ENCODE measurements at regions not wholly inside any gene's neighbourhood (a gene's known extent, or its start where the extent isn't known, plus 50 kb on each side); places are given as distances from the start of the nearest gene placed in this dataset.

- ATAC-seq: no peak
- DNase-seq (ENCODE audit: low spot score): no peak
These were observed 103.1 kb upstream of the CDH11 start for GRCh38 chr16:65224994-65225393.

DNA sequence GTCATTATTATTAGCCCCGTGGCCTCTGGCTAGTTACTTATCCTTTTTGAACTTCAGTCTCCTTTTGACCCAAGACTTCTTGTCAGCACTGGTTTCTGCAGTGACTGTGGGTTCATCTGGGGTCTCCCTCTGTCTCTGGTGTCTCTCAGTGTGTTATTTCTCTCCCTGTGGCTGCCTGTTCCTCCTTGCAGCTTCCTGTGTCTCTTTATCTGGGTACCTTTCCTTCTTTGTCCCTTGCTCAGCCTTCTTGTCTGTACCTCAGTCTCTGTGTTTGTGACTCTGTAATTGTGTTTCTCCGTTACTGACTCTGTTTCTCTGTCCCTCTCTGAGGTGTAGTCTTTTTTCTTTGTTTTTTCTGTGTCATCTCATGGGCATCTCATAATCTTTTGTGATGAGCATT, 102.6 kb upstream of the CDH11 start:
- DNase-seq (ENCODE audit: low spot score) (no peak), ATAC-seq (no peak)

GRCh38 chr16:65223335-65223734, 101.5 kb upstream of the CDH11 start:
- ATAC-seq (no peak), DNase-seq (ENCODE audit: low spot score) (no peak)

GRCh38 chr16:65222536-65222935, 100.7 kb upstream of the CDH11 start:
- DNase-seq (ENCODE audit: low spot score) (no peak), ATAC-seq (no peak)

DNA sequence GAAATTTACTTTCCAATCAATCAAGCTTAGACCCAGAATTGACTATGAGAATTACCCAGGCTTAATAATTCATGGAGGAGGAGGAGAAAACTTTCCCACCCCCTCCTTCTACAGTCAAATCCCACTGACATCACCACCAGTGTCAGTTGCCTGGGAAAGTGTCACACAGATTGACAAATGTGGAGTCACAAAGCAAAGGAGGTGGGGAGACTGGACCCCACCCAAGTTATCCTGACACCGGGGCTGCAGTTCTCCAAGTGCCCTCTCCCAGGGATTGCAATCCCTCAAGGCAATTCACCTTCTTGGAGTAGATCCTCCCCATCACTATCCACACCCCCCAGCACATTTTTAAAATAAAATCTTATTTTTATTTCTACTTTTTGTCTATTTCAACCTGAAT, 100.2 kb upstream of the CDH11 start:
- no peak for ATAC-seq
- no peak for DNase-seq (ENCODE audit: low spot score)

DNA sequence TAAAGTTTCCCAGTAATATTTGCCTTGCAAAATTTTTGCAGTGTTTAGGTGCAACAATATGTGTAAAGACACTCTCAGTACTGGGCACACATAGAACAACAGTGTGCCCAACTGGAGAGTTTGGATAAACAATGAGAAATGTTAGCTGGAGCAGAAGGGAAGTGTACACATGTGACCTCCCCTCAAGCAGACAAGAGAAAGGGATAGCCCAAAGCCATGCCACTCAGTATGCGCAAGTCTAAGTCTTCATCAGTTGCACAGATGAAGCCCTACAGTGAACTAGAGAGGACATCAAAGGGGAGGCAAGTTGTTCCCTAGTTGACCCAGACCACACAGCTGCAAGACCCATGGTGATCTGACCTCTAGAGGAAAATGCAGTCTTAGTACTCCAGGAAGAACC, 97.9 kb upstream of the CDH11 start:
- ATAC-seq (no peak), DNase-seq (ENCODE audit: low spot score) (no peak)

GRCh38 chr16:65218348-65218747, 96.5 kb upstream of the CDH11 start:
- DNase-seq (ENCODE audit: low spot score) (no peak), ATAC-seq (no peak)

- ATAC-seq (no peak), DNase-seq (ENCODE audit: low spot score) (no peak)
These were observed 92.2 kb upstream of the CDH11 start for GRCh38 chr16:65213866-65214595.

- ATAC-seq (no peak), DNase-seq (ENCODE audit: low spot score) (no peak)
These were observed 90.9 kb upstream of the CDH11 start for GRCh38 chr16:65212791-65213190.

DNA sequence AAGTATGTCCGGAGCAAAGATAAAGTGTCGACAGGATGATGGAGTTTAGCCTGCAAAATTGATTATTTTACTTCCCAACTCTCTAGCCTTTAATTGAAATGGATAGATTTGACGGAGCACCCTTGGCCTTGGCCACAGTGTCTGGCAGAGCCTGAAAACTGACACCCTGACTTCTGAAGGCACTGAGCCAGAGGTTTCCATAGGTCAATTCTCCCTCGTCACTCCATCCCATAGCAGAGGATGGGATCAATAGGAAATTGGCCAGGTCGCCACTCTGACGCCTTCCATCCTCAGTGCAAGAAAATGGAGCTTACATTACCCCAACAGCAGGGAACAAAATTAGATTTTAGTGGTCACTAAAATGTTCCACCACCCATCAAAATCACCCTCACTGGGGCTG, 90.4 kb upstream of the CDH11 start:
- ATAC-seq (no peak), DNase-seq (ENCODE audit: low spot score) (no peak)

- DNase-seq (ENCODE audit: low spot score): no peak
- ATAC-seq: no peak
These were observed 80.6 kb upstream of the CDH11 start for GRCh38 chr16:65202461-65202860.

GRCh38 chr16:65201511-65201910, 79.6 kb upstream of the CDH11 start:
- ATAC-seq (no peak), DNase-seq (ENCODE audit: low spot score) (no peak)

DNA sequence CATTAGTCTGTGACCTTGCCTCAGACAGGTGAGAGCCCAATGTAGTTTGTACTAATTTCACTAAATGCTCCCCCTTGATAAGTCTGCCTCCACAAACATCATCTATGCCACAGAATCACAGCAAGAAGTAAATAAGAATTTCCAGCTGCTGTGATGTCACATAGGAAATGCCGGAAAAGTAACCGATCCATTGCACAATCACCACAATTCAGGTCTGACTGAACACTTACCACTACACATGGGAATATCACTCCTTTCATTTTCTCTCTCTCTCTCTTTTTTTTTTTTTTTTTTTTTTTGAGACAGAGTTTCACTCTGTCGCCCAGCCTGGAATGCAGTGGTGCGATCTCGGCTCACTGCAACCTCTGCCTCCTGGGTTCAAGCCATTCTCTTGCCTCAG, 79.0 kb upstream of the CDH11 start:
- DNase-seq (ENCODE audit: low spot score): no peak
- ATAC-seq: no peak

- DNase-seq (ENCODE audit: low spot score) (no peak), ATAC-seq (no peak)
These were observed 78.4 kb upstream of the CDH11 start for GRCh38 chr16:65200156-65200773.

DNA sequence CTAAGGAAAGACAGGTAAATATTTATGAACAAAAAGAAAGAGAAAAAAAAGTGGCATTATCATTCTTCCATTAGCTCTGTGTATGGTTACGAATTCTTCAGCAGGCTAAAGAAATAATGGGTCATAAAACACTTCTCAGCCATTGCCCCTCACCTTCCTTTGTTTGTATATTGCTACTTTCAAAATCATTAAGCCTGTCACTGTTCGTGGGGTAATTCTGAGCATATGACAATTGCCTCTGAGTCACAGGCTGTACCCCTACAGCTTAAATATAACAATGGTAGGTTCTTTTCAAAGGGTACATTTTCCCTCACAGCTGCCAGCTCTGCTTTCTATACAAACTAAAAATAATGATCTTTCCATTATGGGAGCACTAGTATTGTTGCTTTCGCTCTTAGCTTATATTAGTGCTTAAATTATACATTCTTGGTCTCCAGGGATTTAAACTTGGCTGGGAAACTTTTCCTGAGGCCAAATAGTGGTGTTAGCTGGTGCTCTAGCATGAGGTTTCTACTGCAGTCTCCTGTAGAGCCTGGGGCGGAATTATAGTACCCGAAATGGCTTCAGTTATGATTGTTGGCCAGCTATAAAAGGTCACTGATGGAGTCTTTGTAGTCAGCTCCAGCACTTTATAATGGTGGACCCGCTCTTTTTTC, 74.7 kb upstream of the CDH11 start:
- ATAC-seq: no peak
- no peak for DNase-seq (ENCODE audit: low spot score)

GRCh38 chr16:65195998-65196397, 74.1 kb upstream of the CDH11 start:
- DNase-seq (ENCODE audit: low spot score) (no peak), ATAC-seq (no peak)

DNA sequence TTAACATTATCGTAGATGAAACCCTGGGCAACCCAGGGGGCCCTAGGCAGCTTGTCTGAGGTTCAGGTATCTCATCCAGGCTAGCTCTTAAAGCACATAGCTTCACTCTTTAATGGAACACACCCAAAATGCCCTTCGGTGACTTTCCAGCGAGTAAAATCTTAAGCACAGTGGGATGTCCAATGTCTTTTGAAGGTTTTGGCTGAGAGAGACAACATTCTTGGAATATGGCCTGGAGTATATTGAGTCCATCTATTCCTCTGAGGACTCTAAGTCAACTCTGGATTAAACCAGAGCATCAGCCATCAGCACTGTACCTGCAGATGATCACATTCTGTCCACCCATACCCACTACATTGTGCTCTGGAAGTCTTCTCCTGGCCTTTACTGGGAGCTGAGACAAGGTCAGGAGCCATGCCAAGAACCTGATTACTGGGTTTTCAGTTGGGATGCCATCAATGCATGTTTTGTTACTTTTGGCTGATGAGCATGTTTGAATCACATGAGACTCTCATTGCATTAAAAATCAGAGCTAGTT, 63.4 kb upstream of the CDH11 start:
- no peak for DNase-seq (ENCODE audit: low spot score)
- no peak for ATAC-seq

DNA sequence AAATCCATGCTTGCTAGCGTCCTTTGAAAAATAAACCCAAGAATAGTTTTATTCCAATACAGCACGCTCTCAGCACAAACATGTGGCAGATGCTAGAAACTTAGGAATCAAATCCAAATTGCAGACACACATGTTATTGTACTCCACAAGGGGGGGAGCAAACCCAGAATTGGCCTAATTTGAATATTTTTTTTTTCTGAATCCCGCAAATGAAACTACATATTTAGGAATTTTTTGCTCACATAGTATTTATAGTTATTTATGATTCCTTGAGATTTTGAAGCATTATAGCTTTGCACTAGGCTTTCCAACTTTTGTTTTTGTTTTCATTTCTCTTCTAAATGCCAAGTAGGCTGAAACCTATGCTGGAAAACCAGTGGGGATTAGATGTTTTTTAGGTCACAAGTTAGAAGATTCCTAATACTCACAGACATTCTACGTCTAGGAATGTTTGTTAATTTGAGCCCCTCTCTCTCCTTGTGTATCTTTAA, 59.3 kb upstream of the CDH11 start:
- DNase-seq (ENCODE audit: low spot score) (no peak), ATAC-seq (no peak)

- DNase-seq (ENCODE audit: low spot score): no peak
- ATAC-seq: no peak
These were observed 56.3 kb upstream of the CDH11 start for GRCh38 chr16:65178151-65178550.

DNA sequence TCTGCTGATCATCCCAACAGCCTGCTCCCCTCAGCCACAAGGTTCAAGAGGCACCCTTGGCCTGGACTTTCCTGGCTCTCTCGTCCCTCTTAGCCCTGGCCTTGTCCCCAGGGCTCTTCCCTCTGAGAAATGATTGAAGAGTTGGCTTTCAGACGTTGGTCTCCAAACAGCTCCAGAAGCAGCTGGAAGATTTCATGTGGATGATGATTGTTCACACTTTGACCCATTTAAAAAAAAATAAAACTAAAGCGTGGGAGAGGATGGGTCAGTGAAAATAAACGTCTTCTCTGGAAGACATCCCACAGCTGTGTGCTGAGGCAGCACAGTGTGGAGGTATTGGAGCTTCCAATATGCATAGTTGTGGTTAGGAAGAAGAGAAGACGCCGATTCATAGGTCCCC, 54.7 kb upstream of the CDH11 start:
- DNase-seq (ENCODE audit: low spot score) (no peak), ATAC-seq (no peak)

DNA sequence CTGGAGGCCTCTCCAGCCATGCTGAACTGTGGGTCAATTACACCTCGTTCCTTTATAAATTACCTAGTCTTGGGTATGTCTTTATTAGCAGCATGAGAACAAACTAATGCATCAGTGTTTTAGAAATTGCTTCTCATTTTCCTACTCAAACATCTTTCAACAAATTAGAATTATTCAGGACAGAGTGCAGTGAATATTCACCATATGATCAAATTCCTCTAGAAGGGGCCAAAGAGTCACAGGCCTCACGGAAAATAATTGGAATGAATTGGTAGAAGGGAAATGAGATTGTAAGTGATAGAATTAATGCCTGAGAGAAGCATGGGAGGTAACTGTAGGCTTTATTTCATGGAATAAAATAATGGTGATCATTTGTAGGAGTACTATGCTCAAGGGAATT, 50.5 kb upstream of the CDH11 start:
- DNase-seq (ENCODE audit: low spot score): no peak
- no peak for ATAC-seq

All from left lobe of liver (tissue), 2 donors.